ENCODE measurements at regions not wholly inside any gene's neighbourhood (a gene's known extent, or its start where the extent isn't known, plus 50 kb on each side); places are given as distances from the start of the nearest gene placed in this dataset.

- POLR2A ChIA-PET: no interaction called here
- Histone ChIP-seq H3K27me3 (ENCODE audit: control insufficient read depth, insufficient read depth, low read length) (no peaks in the 10 kb centered on the region), H3K27ac (ENCODE audit: low read depth, low read length) (no peak overlapping the region), H3K9me3 (ENCODE audit: control insufficient read depth, insufficient read depth, low read length) (0 out of 2 replicates have a peak, but pooled peaks cover 3% of the 10 kb centered on the region), H3K4me3 (ENCODE audit: low read depth, low read length) (no peak overlapping the region)
- no peak for TF ChIP-seq CTCF (IDR thresholded peaks at IDR 0.05; ENCODE audit: low read depth, low read length)
- CTCF ChIA-PET: no interaction called here
- no peak for DNase-seq (ENCODE audit: low read depth, low spot score)
Observed at GRCh38 chr11:115618428-115618827, 114.2 kb upstream of the CADM1 start.

- ChIA-PET CTCF (interaction anchor here (0.9 kb wide), 1 partner anchor 114 kb away, joined by 3 read pairs; the partner anchor contains the start of gene CADM1), POLR2A (interaction anchor here (2.2 kb wide), 1 partner anchor 338 kb away, joined by 4 read pairs; no protein-coding TSS in a partner anchor)
- no peak for DNase-seq (ENCODE audit: low read depth, low spot score)
- Histone ChIP-seq H3K27me3 (ENCODE audit: control insufficient read depth, insufficient read depth, low read length) (no peaks in the 10 kb centered on the region), H3K27ac (ENCODE audit: low read depth, low read length) (no peak overlapping the region), H3K4me3 (ENCODE audit: low read depth, low read length) (no peak overlapping the region), H3K9me3 (ENCODE audit: control insufficient read depth, insufficient read depth, low read length) (0 out of 2 replicates have a peak, but pooled peaks cover 3% of the 10 kb centered on the region)
- TF ChIP-seq CTCF (IDR thresholded peaks at IDR 0.05; ENCODE audit: low read depth, low read length): no peak
Observed at GRCh38 chr11:115617767-115618166, 113.6 kb upstream of the CADM1 start.

GRCh38 chr11:115616971-115617370 lies 112.8 kb upstream of the CADM1 start:
- H3K27me3 ChIP-seq (ENCODE audit: control insufficient read depth, insufficient read depth, low read length): no peaks in the 10 kb centered on the region
- ChIA-PET CTCF (interaction anchor here (0.9 kb wide), 2 partner anchors 111 to 113 kb away, joined by 3 read pairs; partner anchors contain the start of gene CADM1), POLR2A (interaction anchor here (2.2 kb wide), 1 partner anchor 337 kb away, joined by 4 read pairs; no protein-coding TSS in a partner anchor)
- H3K4me3 ChIP-seq (ENCODE audit: low read depth, low read length): no peak overlapping the region
- peak overlapping the region; percentile 47 for H3K27ac ChIP-seq (ENCODE audit: low read depth, low read length)
- peak; percentile 41 for DNase-seq (ENCODE audit: low read depth, low spot score)
- 0 out of 2 replicates have a peak, but pooled peaks cover 3% of the 10 kb centered on the region for H3K9me3 ChIP-seq (ENCODE audit: control insufficient read depth, insufficient read depth, low read length)
- no peak for TF ChIP-seq CTCF (IDR thresholded peaks at IDR 0.05; ENCODE audit: low read depth, low read length)

GRCh38 chr11:115613986-115614632 lies 109.9 kb upstream of the CADM1 start:
- ChIA-PET POLR2A (no interaction called here), CTCF (interaction anchor here (1.4 to 1.9 kb wide), 2 partner anchors 10 to 290 kb away, joined by 3 to 7 read pairs; no protein-coding TSS in a partner anchor)
- H3K27me3 ChIP-seq (ENCODE audit: control insufficient read depth, insufficient read depth, low read length): peaks cover 3% of the 10 kb centered on the region
- DNase-seq (ENCODE audit: low read depth, low spot score): peak; percentile 59
- H3K27ac ChIP-seq (ENCODE audit: low read depth, low read length): peak overlapping the region; percentile 31
- no peak overlapping the region for H3K4me3 ChIP-seq (ENCODE audit: low read depth, low read length)
- TF ChIP-seq CTCF (IDR thresholded peaks at IDR 0.05; ENCODE audit: low read depth, low read length): no peak; the same call in 1 of the 2 replicates
- 0 out of 2 replicates have a peak, but pooled peaks cover 3% of the 10 kb centered on the region for H3K9me3 ChIP-seq (ENCODE audit: control insufficient read depth, insufficient read depth, low read length)

GRCh38 chr11:115613004-115613403 lies 108.8 kb upstream of the CADM1 start:
- Histone ChIP-seq H3K9me3 (ENCODE audit: control insufficient read depth, insufficient read depth, low read length) (no peaks in the 10 kb centered on the region), H3K27ac (ENCODE audit: low read depth, low read length) (no peak overlapping the region), H3K4me3 (ENCODE audit: low read depth, low read length) (no peak overlapping the region), H3K27me3 (ENCODE audit: control insufficient read depth, insufficient read depth, low read length) (peaks cover 3% of the 10 kb centered on the region)
- no peak for DNase-seq (ENCODE audit: low read depth, low spot score)
- no peak for TF ChIP-seq CTCF (IDR thresholded peaks at IDR 0.05; ENCODE audit: low read depth, low read length)
- POLR2A ChIA-PET: interaction anchor here (1.2 kb wide), 1 partner anchor 10 kb away, joined by 4 read pairs; no protein-coding TSS in a partner anchor
- CTCF ChIA-PET: interaction anchor here (1.0 kb wide), 1 partner anchor 288 kb away, joined by 4 read pairs; no protein-coding TSS in a partner anchor
